HK-2 (cell line): ENCODE measurements at regions not wholly inside any gene's neighbourhood (a gene's known extent, or its start where the extent isn't known, plus 50 kb on each side); places are given as distances from the start of the nearest gene placed in this dataset.

Experiments used
- DNase-seq: peaks from one replicate; pipeline ENCODE4 v3.0.0-alpha.2; 2018; ENCODE audit not compliant: unreplicated experiment

- DNase-seq: no peak
Measured at GRCh38 chr16:79334127-79334526, 266.4 kb downstream of the MAF start.

GRCh38 chr16:79331066-79331465 is 269.5 kb downstream of the MAF start:
- no peak for DNase-seq

- DNase-seq: no peak
Measured at GRCh38 chr16:79329967-79330366, 270.6 kb downstream of the MAF start.

- DNase-seq: no peak
Measured at GRCh38 chr16:79329166-79329521, 271.4 kb downstream of the MAF start.

GRCh38 chr16:79328402-79329165 is 272.0 kb downstream of the MAF start:
- DNase-seq: no peak

GRCh38 chr16:79327836-79328235 is 272.7 kb downstream of the MAF start:
- DNase-seq: no peak

- DNase-seq: no peak
Measured at GRCh38 chr16:79326549-79326948, 274.0 kb downstream of the MAF start.

GRCh38 chr16:79325226-79325945 is 275.2 kb downstream of the MAF start:
- DNase-seq: no peak

- no peak for DNase-seq
Measured at GRCh38 chr16:79320956-79321355, 279.6 kb downstream of the MAF start.

GRCh38 chr16:79318143-79318899 is 282.2 kb downstream of the MAF start:
- no peak for DNase-seq

- no peak for DNase-seq
Measured at GRCh38 chr16:79317521-79317920, 283.0 kb downstream of the MAF start.

GRCh38 chr16:79317026-79317425 is 283.5 kb downstream of the MAF start:
- DNase-seq: no peak

- no peak for DNase-seq
Measured at GRCh38 chr16:79316004-79316458, 284.5 kb downstream of the MAF start.

GRCh38 chr16:79312502-79312901 is 288.0 kb downstream of the MAF start:
- no peak for DNase-seq

- no peak for DNase-seq
Measured at GRCh38 chr16:79310710-79311109, 289.8 kb downstream of the MAF start.

GRCh38 chr16:79309606-79310005 is 290.9 kb downstream of the MAF start:
- DNase-seq: no peak

GRCh38 chr16:79307214-79307613 is 293.3 kb downstream of the MAF start:
- peak; percentile 19 for DNase-seq

- no peak for DNase-seq
Measured at GRCh38 chr16:79305074-79305473, 295.5 kb downstream of the MAF start.

GRCh38 chr16:79303959-79304387 is 296.6 kb downstream of the MAF start:
- no peak for DNase-seq

GRCh38 chr16:79303206-79303605 is 297.3 kb downstream of the MAF start:
- DNase-seq: no peak

- no peak for DNase-seq
Measured at GRCh38 chr16:79302731-79303130, 297.8 kb downstream of the MAF start.

- DNase-seq: no peak
Measured at GRCh38 chr16:79301051-79301450, 299.5 kb downstream of the MAF start.
